Urinary bladder (tissue), 3 donors: ENCODE measurements at regions not wholly inside any gene's neighbourhood (a gene's known extent, or its start where the extent isn't known, plus 50 kb on each side); places are given as distances from the start of the nearest gene placed in this dataset.

Source experiments
- DNase-seq: peaks from one replicate; pipeline ENCODE4 v3.0.0-alpha.2; 2015; ENCODE audit errors: extremely low spot score
- H3K27ac ChIP-seq: one replicate; pipeline ENCODE4 v1.5.1; 2013; ENCODE audit warnings: low read depth, mild to moderate bottlenecking, moderate library complexity
- H3K36me3 ChIP-seq: one replicate; pipeline ENCODE4 v1.6.1; 2013; ENCODE audit warnings: mild to moderate bottlenecking, moderate library complexity; ENCODE audit not compliant: insufficient read depth
- H3K4me1 ChIP-seq: one replicate; pipeline ENCODE4 v1.6.1; 2013; ENCODE audit warnings: mild to moderate bottlenecking, moderate library complexity; ENCODE audit not compliant: insufficient read depth
- H3K4me3 ChIP-seq: one replicate; pipeline ENCODE4 v1.5.1; 2013; ENCODE audit warnings: low read depth, low read length
- WGBS: extraction: QIAGEN DNeasy Blood & Tissue Kit; methylation state at CpG from one replicate; pipeline ENCODE4 v1.1.7; 2013; 5-methylcytosine and 5-hydroxymethylcytosine counted together
- donor health status: healthy with polysubstance abuse.
- donor health status: healthy.

- 92% methylated on average over 2 of the region's 2 CpGs for WGBS
- H3K27ac ChIP-seq, result no peak overlapping the region
- DNase-seq, result no peak
- H3K4me3 ChIP-seq, result no peak overlapping the region
- H3K36me3 ChIP-seq, result no peaks in the 10 kb centered on the region
- H3K4me1 ChIP-seq, result no peaks in the 10 kb centered on the region
Observed at GRCh38 chr3:69554576-69554975, 168.7 kb upstream of the FRMD4B start.

DNA sequence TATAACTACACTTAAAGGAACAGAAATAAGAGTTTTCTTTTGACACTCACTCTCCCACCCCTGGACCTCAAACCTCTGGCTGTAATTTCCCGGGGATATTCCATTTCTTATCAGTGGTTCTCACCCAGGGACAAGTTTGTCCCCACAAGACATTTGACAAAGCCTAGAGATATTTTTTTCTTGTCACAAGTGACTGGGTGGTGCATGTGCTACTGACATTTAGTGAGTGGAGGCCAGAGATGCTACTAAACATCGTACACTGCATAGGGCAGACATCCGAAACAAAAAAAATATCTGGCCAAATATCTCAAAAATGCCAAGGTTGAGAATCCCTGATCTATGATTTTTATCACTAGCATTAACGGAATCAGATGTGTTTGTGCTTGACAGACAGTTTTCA, 168.0 kb upstream of the FRMD4B start:
- no peak for DNase-seq
- Histone ChIP-seq H3K4me3 (no peak overlapping the region), H3K36me3 (no peaks in the 10 kb centered on the region), H3K4me1 (no peaks in the 10 kb centered on the region), H3K27ac (no peak overlapping the region)
- WGBS, result 73% methylated on average over 4 of the region's 4 CpGs

- H3K27ac ChIP-seq, result no peak overlapping the region
- DNase-seq, result no peak
- no peak overlapping the region for H3K4me3 ChIP-seq
- H3K36me3 ChIP-seq, result no peaks in the 10 kb centered on the region
- no peaks in the 10 kb centered on the region for H3K4me1 ChIP-seq
- 78% methylated on average over 6 of the region's 6 CpGs for WGBS
Observed at GRCh38 chr3:69547461-69547880, 161.6 kb upstream of the FRMD4B start.

DNA sequence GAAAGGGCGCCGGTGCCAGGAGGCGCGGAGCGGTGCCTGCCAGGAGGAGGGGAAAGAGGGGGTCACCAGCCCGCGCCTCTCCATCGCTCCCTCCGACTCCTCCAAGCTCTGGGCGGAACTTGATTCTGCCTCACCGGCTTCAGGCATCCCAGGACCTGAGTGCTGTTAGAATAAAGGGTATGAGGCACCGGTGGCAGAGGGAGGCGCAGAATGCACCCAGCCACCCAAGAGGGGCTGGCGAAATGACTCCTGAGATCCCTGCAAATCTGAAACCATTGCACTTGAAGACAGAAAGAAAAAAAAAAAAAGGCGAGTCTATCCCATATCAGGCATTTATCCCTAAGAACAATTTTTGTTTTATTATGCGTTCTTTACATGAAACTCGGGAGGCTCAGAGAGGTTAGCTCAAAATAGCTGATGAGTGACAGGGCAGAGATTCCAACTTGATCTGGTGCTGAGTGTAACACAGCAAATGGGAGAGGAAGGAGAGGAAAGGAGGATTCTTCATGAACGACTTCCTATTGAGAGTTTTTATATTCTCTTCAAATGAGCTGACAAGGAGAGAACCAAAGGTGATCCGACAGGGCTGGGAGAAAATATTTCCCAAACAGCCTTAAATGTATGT, 157.0 kb upstream of the FRMD4B start:
- DNase-seq, result no peak
- H3K36me3 ChIP-seq, result no peaks in the 10 kb centered on the region
- 12% methylated on average over 19 of the region's 19 CpGs for WGBS
- peak overlapping the region; percentile 38 for H3K4me3 ChIP-seq
- H3K27ac ChIP-seq, result no peak overlapping the region
- H3K4me1 ChIP-seq, result no peaks in the 10 kb centered on the region

DNA sequence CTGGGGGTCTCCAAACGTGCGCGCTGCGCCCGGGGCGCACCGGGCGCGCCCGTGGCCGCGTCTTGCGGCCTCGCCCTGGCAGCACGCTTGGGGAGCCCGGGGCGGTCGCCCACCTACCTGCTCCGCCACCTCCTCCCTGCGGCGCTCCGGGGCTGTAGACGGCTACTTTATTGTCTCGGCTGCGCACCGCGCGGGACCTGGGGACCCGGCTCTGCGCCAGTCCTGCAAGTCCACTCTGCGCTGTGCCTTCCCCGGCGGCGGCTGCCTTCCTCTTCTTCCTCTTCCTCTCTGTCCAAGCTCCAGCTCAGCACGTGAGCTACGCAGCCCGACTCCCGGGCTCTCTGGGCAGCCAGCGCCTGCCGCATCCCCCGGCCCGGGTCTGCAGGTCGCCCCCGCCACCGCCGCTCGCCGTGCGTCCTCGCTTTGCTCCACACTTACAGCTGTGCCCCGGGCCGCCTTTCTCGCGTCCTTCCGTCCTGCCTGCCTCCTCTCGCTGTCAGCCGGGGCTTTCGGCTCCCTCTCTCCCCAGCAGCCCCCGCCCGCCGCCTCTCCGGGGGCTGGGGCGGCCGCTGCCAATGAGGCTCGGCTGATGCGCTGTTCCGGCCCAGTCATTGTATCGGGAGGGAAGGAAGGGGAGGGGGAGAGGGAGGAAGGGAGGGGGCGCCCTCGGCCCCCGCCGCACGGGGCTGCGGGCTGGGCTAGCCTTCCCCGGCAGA, 156.4 kb upstream of the FRMD4B start:
- no peaks in the 10 kb centered on the region for H3K4me1 ChIP-seq
- no peaks in the 10 kb centered on the region for H3K36me3 ChIP-seq
- H3K27ac ChIP-seq, result no peak overlapping the region
- under 1% methylated on average over 75 of the region's 75 CpGs for WGBS
- H3K4me3 ChIP-seq, result peak overlapping the region; percentile 38
- DNase-seq, result no peak

DNA sequence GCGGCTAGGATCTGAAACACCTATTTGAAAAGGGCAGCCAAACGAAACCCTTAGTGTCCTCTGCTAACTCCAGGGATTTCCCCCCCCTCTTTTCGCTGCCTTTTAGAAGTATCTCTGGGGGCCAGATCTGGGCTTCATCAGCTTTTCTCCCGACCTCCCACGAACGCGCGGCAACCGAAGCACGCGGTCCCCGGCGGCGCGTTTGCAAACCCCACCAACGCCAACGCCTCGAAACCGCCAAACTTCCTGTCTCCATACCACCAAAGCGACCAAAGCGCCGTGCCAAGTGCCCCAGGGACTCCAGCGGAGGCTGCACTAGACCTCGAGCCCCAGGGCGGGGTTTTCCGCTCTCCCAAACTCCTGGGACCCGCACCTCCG, 155.8 kb upstream of the FRMD4B start:
- DNase-seq, result no peak
- under 1% methylated on average over 28 of the region's 28 CpGs for WGBS
- no peaks in the 10 kb centered on the region for H3K36me3 ChIP-seq
- H3K4me3 ChIP-seq, result peak overlapping the region; percentile 38
- no peak overlapping the region for H3K27ac ChIP-seq
- no peaks in the 10 kb centered on the region for H3K4me1 ChIP-seq

DNA sequence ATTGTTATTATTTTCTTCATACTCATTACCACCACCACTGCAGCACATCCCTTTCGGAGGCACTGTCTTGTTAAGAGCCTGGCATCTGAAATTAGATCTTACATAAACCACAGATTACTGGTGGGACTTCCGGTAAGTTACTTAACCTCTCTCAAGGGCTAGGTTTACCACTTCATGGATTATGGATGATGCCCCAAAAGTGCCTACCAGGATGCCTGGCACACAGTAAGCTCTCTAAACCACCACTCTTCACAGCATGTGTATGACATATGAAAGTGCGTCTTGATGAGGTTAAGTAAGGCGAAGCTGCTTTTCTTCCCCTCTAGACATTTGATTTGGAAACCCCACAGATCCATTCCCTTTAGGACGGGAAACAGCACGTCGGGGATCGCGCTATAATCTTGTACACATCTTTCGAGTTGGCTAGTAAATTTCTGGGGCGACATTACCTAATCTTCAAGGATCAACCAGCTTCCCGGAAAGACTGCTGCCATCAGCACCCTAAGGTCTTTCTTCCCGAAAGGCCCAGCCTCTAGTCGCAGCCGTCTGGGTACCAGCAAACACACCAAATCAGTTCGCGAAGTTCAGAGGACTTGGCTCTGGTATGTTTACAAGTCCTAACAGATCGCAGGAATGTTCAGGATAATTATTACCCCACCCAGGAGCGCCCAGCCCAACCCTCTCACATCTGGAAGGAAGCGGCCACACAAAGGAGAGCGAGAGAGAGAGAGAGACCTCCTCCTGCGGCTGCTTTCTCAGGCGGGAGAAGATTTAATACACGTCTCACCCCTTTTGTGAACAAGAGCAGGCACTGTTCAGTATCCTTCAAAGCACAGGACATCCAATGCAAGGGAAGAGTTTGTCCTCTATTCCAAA, 155.1 kb upstream of the FRMD4B start:
- 32% methylated on average over 24 of the region's 24 CpGs for WGBS
- DNase-seq, result no peak
- no peak overlapping the region for H3K27ac ChIP-seq
- H3K4me3 ChIP-seq, result no peak overlapping the region
- H3K4me1 ChIP-seq, result no peaks in the 10 kb centered on the region
- no peaks in the 10 kb centered on the region for H3K36me3 ChIP-seq

DNA sequence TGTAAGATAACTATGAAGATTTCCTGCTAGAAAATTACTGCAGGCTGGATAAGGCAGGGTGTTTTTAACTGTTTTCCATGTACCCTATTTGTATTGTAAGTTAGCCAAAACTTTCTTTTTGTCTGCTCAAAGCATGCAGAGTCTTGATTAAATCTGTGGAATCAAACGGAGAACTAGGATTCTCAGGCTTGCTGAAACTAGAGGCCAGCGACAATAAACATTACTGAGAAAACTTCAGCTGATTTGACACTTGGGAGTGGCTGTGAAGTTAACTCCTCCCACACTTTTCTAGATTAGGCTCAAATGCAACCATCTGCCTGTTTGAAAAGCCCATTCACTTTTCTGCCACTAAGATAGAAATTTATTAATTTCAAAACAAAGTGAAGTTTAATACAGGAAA, 153.2 kb upstream of the FRMD4B start:
- Histone ChIP-seq H3K4me3 (no peak overlapping the region), H3K4me1 (no peaks in the 10 kb centered on the region), H3K27ac (no peak overlapping the region), H3K36me3 (no peaks in the 10 kb centered on the region)
- 37% methylated on average over 2 of the region's 2 CpGs for WGBS
- no peak for DNase-seq

DNA sequence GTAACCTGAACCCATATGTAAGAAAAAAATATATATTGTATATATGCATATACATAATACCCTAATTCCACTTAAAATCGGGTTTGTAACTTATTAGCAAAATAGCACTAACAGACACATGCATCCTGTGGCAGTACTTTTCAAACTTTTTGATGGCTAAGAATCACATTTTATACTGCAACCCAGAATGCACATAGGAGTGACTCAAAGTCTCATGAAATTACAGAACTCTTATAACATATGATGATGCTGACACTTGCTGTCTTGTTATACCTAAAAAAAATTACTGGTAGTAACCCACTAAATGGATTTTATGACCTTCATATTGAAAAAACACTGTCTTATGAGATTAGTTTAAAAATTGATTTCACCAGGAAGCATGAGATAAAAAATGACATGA, 152.4 kb upstream of the FRMD4B start:
- Histone ChIP-seq H3K4me1 (no peaks in the 10 kb centered on the region), H3K27ac (no peak overlapping the region), H3K4me3 (no peak overlapping the region), H3K36me3 (no peaks in the 10 kb centered on the region)
- WGBS, result 81% methylated on average over 1 of the region's 1 CpG
- DNase-seq, result no peak

DNA sequence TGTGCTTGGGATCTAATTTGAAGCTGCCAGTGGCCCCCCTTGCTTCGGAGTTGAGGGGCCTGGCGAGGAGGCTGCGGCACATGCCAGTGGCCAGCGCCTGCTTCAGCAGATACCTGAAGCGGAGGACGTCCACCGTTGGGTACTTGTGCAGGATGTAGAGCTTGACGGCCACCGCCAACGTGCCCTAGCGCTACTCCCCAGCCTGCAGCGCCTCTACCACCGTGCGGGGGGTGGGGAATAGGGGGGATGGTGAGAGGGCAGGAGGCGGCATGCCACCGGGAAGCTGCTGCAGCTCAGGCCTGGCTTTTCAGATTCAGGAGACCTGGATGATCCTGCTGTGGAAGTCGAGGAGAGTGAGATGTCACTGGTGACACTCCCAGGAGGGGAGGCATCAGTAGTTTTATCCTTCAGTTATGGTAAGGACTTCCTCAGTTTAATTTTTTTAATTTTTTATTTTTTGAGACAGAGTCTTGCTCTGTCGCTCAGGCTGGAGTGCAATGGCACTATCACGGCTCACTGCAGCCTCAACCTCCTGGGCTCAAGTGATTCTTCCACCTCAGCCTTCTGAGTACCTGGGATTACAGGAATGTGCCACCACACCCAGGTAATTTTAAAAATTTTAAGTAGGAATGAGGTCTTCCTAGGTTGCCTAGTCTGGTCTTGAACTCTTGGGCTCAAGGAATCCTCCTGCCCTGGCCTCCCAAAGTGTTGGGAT, 150.6 kb upstream of the FRMD4B start:
- Histone ChIP-seq H3K4me3 (no peak overlapping the region), H3K4me1 (no peaks in the 10 kb centered on the region), H3K36me3 (no peaks in the 10 kb centered on the region), H3K27ac (no peak overlapping the region)
- WGBS, result 92% methylated on average over 19 of the region's 19 CpGs
- DNase-seq, result no peak

- no peaks in the 10 kb centered on the region for H3K36me3 ChIP-seq
- 94% methylated on average over 9 of the region's 9 CpGs for WGBS
- no peak for DNase-seq
- H3K4me1 ChIP-seq, result no peaks in the 10 kb centered on the region
- H3K4me3 ChIP-seq, result no peak overlapping the region
- no peak overlapping the region for H3K27ac ChIP-seq
Observed at GRCh38 chr3:69535613-69536012, 149.7 kb upstream of the FRMD4B start.

DNA sequence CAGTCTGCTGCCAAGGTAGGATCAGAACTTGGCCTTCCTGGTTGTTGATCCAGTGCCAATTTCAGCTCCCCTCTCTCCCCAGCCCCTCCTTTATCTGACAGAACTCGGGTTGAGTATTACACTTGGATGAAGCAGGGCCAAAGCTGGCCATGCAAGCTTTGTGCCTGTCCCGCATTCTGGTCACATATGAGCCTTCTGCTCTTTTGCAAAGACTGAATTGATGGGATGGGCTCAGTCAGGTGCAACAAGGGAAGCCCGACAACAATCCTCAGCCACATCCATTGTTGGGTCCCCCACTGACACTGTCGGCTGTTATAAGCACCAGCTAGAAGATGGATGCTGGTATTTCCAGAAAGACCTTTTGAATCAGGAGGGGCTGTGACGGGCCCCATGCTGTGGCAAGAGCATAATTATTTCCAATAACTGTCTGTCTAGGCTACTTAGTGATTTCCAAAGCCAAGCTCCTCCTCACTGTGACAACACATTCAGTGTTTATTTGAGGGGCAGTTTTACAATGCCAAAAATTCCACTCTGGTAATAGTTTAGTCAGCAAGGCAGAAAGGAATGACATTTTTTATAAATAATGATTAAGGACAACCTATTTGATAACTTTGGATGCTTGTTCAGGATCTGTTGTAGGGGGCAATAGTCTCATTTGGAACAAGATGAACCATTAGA, 146.8 kb upstream of the FRMD4B start:
- Histone ChIP-seq H3K4me1 (no peaks in the 10 kb centered on the region), H3K4me3 (no peak overlapping the region), H3K36me3 (no peaks in the 10 kb centered on the region), H3K27ac (no peak overlapping the region)
- 45% methylated on average over 5 of the region's 5 CpGs for WGBS
- DNase-seq, result no peak
